GM12892 (cell line): ENCODE measurements at regions not wholly inside any gene's neighbourhood (a gene's known extent, or its start where the extent isn't known, plus 50 kb on each side); places are given as distances from the start of the nearest gene placed in this dataset.

ENCODE experiments used
- POLR2A ChIP-seq: IDR thresholded peaks from 2 replicates; pipeline ENCODE4 v1.6.1; 2011; ENCODE audit warnings: low read depth, low read length, control low read depth
- POLR2AphosphoS5 ChIP-seq: IDR thresholded peaks from 2 replicates; pipeline ENCODE4 v1.6.1; 2011; ENCODE audit warnings: low read depth, low read length, control low read depth
- TAF1 ChIP-seq: IDR thresholded peaks from 2 replicates; pipeline ENCODE4 v1.6.1; 2011; ENCODE audit warnings: low read depth, mild to moderate bottlenecking, control low read depth, low read length, borderline replicate concordance

- no peak for TF ChIP-seq POLR2AphosphoS5
- no peak for TF ChIP-seq POLR2A
- no peak for TF ChIP-seq TAF1
These were observed 999.9 kb downstream of the GLUD2 start for GRCh38 chrX:122047261-122047660.
